Esophagus squamous epithelium (tissue), 5 donors: ENCODE measurements at regions not wholly inside any gene's neighbourhood (a gene's known extent, or its start where the extent isn't known, plus 50 kb on each side); places are given as distances from the start of the nearest gene placed in this dataset.

ENCODE experiments used
- DNase-seq: peaks from one replicate; lab custom pipeline; 2025; lab: John Stamatoyannopoulos, UW
- H3K27ac ChIP-seq, 4 donors: fragments of 200-600 bp; sonication (generic); one replicate each; pipeline ENCODE4 v1.5.1; 2016 to 2019; ENCODE audit warnings: mild to moderate bottlenecking in 1 of 4
- H3K27me3 ChIP-seq, 4 donors: fragments of 200-600 bp; sonication (generic); 1 replicate in 3 of 4; 2 replicates in 1 of 4; pipeline versions ENCODE4 v1.5.1 to v1.6.0; 2017 to 2021; ENCODE audit warnings: antibody characterized with exemption in 1 of 4
- H3K36me3 ChIP-seq, 3 donors: fragments of 200-600 bp; sonication (generic); one replicate each; pipeline ENCODE4 v1.5.1; 2016 to 2019
- H3K4me1 ChIP-seq, 3 donors: fragments of 200-600 bp; sonication (generic); one replicate each; pipeline ENCODE4 v1.5.1; 2017 to 2019
- H3K4me3 ChIP-seq, 4 donors: fragments of 200-600 bp; sonication (generic); 1 replicate in 3 of 4; 2 replicates in 1 of 4; pipeline ENCODE4 v1.5.1; 2016 to 2019; ENCODE audit warnings: mild to moderate bottlenecking in 2 of 4, moderate library complexity in 1 of 4
- H3K9me3 ChIP-seq, 3 donors: fragments of 200-600 bp; sonication (generic); one replicate each; pipeline ENCODE4 v1.5.1; 2016 to 2019
- CTCF ChIP-seq, 6 experiments: fragments of 450-650 bp in 4 of 6; fragments of 200-600 bp in 2 of 6; sonication (generic) in 2 of 6; IDR thresholded peaks; one replicate each; pipeline ENCODE4 v1.5.1; 2016 to 2019; ENCODE audit warnings: antibody characterized with exemption in 6 of 6, mild to moderate bottlenecking in 4 of 6, moderate library complexity in 4 of 6
- POLR2A ChIP-seq, 4 donors: fragments of 450-650 bp; IDR thresholded peaks; one replicate each; pipeline ENCODE4 v1.6.1; 2017; ENCODE audit warnings: antibody characterized with exemption in 4 of 4, mild to moderate bottlenecking in 4 of 4, moderate library complexity in 3 of 4
- WGBS, 2 donors: methylation state at CpG; one replicate each; pipeline ENCODE4 v1.1.5; 2018; 5-methylcytosine and 5-hydroxymethylcytosine counted together
- intact Hi-C: fragments of 100-400 bp; cut with DNase I; formaldehyde crosslinking; loops from one replicate; pipeline ENCODE4 v1.15.0; 2022
- donor health status: DM: yes; HTN: yes; CAD: no.

GRCh38 chr2:13485256-13485655, 768.5 kb downstream of the TRIB2 start:
- H3K27me3 ChIP-seq = no peaks in the 10 kb centered on the region
- WGBS, 2 donors = 82 to 83% methylated on average over 2 of the region's 2 CpGs
- H3K4me1 ChIP-seq = no peaks in the 10 kb centered on the region
- no peak overlapping the region for H3K27ac ChIP-seq
- H3K9me3 ChIP-seq = no peaks in the 10 kb centered on the region
- no peak for TF ChIP-seq POLR2A (IDR thresholded peaks at IDR 0.05)
- TF ChIP-seq CTCF (IDR thresholded peaks at IDR 0.05) = no peak
- no peaks in the 10 kb centered on the region for H3K36me3 ChIP-seq
- intact Hi-C loops = no loop called here
- DNase-seq = no peak
- H3K4me3 ChIP-seq = no peak overlapping the region

GRCh38 chr2:13488965-13489364, 772.2 kb downstream of the TRIB2 start:
- DNase-seq = no peak
- WGBS, 2 donors = 80 to 90% methylated on average over 1 of the region's 1 CpG
- intact Hi-C loops = no loop called here
- Histone ChIP-seq H3K27me3 (no peaks in the 10 kb centered on the region), H3K27ac (no peak overlapping the region), H3K4me3 (no peak overlapping the region), H3K36me3 (no peaks in the 10 kb centered on the region), H3K4me1 (no peaks in the 10 kb centered on the region), H3K9me3 (no peaks in the 10 kb centered on the region)
- TF ChIP-seq CTCF (IDR thresholded peaks at IDR 0.05) (no peak), POLR2A (IDR thresholded peaks at IDR 0.05) (no peak)

GRCh38 chr2:13492262-13492661, 775.5 kb downstream of the TRIB2 start:
- 75 to 90% methylated on average over 1 of the region's 1 CpG for WGBS, 2 donors
- no peak overlapping the region for H3K4me3 ChIP-seq
- H3K4me1 ChIP-seq = no peaks in the 10 kb centered on the region
- TF ChIP-seq POLR2A (IDR thresholded peaks at IDR 0.05) (no peak), CTCF (IDR thresholded peaks at IDR 0.05) (no peak)
- H3K36me3 ChIP-seq = no peaks in the 10 kb centered on the region
- intact Hi-C loops = no loop called here
- no peaks in the 10 kb centered on the region for H3K27me3 ChIP-seq
- DNase-seq = no peak
- no peaks in the 10 kb centered on the region for H3K9me3 ChIP-seq
- no peak overlapping the region for H3K27ac ChIP-seq

- no peaks in the 10 kb centered on the region for H3K4me1 ChIP-seq
- DNase-seq = no peak
- no peak overlapping the region for H3K4me3 ChIP-seq
- 62 to 63% methylated on average over 2 of the region's 2 CpGs for WGBS, 2 donors
- no peaks in the 10 kb centered on the region for H3K36me3 ChIP-seq
- H3K27ac ChIP-seq = no peak overlapping the region
- H3K27me3 ChIP-seq = no peaks in the 10 kb centered on the region
- H3K9me3 ChIP-seq = no peaks in the 10 kb centered on the region
- TF ChIP-seq POLR2A (IDR thresholded peaks at IDR 0.05) = no peak
- intact Hi-C loops = no loop called here
Measured at GRCh38 chr2:13495051-13495450, 778.3 kb downstream of the TRIB2 start.

GRCh38 chr2:13504808-13505207, 788.1 kb downstream of the TRIB2 start:
- TF ChIP-seq POLR2A (IDR thresholded peaks at IDR 0.05) = no peak
- no peak for TF ChIP-seq CTCF (IDR thresholded peaks at IDR 0.05)
- Histone ChIP-seq H3K4me3 (no peak overlapping the region), H3K4me1 (no peaks in the 10 kb centered on the region), H3K9me3 (no peaks in the 10 kb centered on the region), H3K36me3 (no peaks in the 10 kb centered on the region), H3K27me3 (no peaks in the 10 kb centered on the region), H3K27ac (no peak overlapping the region)
- 44 to 74% methylated on average over 1 of the region's 1 CpG for WGBS, 2 donors
- intact Hi-C loops = no loop called here
- DNase-seq = no peak

- Histone ChIP-seq H3K27ac (no peak overlapping the region), H3K36me3 (no peaks in the 10 kb centered on the region), H3K27me3 (no peaks in the 10 kb centered on the region), H3K4me3 (no peak overlapping the region), H3K9me3 (no peaks in the 10 kb centered on the region), H3K4me1 (no peaks in the 10 kb centered on the region)
- WGBS, 2 donors = 87 to 100% methylated on average over 1 of the region's 1 CpG
- TF ChIP-seq POLR2A (IDR thresholded peaks at IDR 0.05) (no peak), CTCF (IDR thresholded peaks at IDR 0.05) (no peak)
- no peak for DNase-seq
- intact Hi-C loops = no loop called here
Measured at GRCh38 chr2:13508671-13509070, 791.9 kb downstream of the TRIB2 start.
